ENCODE measurements at regions not wholly inside any gene's neighbourhood (a gene's known extent, or its start where the extent isn't known, plus 50 kb on each side); places are given as distances from the start of the nearest gene placed in this dataset.

- Histone ChIP-seq H3K4me1 (replicated peaks) (no peaks in the 10 kb centered on the region), H3K27ac (no peak overlapping the region), H3K36me3 (no peaks in the 10 kb centered on the region), H3K4me3 (no peak overlapping the region), H3K9me3 (replicated peaks) (no peaks in the 10 kb centered on the region), H3K27me3 (replicated peaks) (no peaks in the 10 kb centered on the region)
- no peak for DNase-seq (ENCODE audit: low read depth in 1 of 2, low spot score in 2 of 2)
Observed at GRCh38 chr2:221347471-221347870, 224.6 kb downstream of the EPHA4 start.

- Histone ChIP-seq H3K4me3 (no peak overlapping the region), H3K27me3 (replicated peaks) (no peaks in the 10 kb centered on the region), H3K27ac (no peak overlapping the region), H3K9me3 (replicated peaks) (no peaks in the 10 kb centered on the region), H3K36me3 (no peaks in the 10 kb centered on the region), H3K4me1 (replicated peaks) (no peaks in the 10 kb centered on the region)
- no peak for DNase-seq (ENCODE audit: low read depth in 1 of 2, low spot score in 2 of 2)
Observed at GRCh38 chr2:221350616-221351015, 221.5 kb downstream of the EPHA4 start.

DNA sequence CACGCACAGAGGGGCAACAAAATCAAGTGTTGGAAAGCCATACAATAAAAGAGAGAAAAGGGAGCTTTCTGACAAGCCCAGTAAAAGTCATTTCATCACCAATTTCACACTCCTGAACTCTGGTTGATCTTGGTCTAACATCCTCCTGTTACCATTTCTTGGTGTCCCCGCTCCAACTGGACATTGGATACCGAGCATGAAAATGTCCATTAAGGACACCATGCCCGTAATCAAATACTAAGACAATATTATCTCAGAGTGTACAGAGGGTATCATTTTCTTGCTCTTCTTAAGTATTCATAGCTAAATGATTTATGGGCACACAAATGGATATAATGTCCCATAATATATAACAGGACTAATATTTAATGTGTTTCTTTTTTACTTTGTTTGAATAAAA, 218.9 kb downstream of the EPHA4 start:
- H3K4me1 ChIP-seq (replicated peaks), result no peaks in the 10 kb centered on the region
- no peak for DNase-seq (ENCODE audit: low read depth in 1 of 2, low spot score in 2 of 2)
- no peaks in the 10 kb centered on the region for H3K9me3 ChIP-seq (replicated peaks)
- no peak overlapping the region for H3K4me3 ChIP-seq
- no peaks in the 10 kb centered on the region for H3K27me3 ChIP-seq (replicated peaks)
- H3K27ac ChIP-seq, result no peak overlapping the region
- no peaks in the 10 kb centered on the region for H3K36me3 ChIP-seq

DNA sequence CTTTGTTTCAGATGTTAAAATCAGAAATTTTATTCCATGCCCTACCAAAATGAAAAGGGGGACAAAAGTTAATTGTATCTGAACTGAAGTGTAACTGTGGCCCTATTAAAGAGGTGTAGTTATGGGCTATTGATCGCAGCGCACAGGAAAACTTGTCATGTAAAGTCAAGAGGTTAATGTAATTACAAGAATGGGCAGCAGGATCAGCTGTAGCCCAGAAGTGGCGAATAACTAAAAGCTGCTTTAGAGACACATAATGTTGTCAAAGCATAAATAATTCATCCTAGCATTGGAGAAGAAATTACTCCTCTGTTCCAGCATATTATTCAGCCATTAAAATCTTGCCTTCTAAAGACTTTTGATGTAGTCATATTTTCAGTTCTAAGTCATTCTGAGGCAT, 211.8 kb downstream of the EPHA4 start:
- Histone ChIP-seq H3K27ac (no peak overlapping the region), H3K9me3 (replicated peaks) (no peaks in the 10 kb centered on the region), H3K36me3 (no peaks in the 10 kb centered on the region), H3K4me3 (no peak overlapping the region), H3K27me3 (replicated peaks) (no peaks in the 10 kb centered on the region), H3K4me1 (replicated peaks) (no peaks in the 10 kb centered on the region)
- no peak for DNase-seq (ENCODE audit: low read depth in 1 of 2, low spot score in 2 of 2)

- H3K27me3 ChIP-seq (replicated peaks), result no peaks in the 10 kb centered on the region
- DNase-seq (ENCODE audit: low read depth in 1 of 2, low spot score in 2 of 2), result no peak
Observed at GRCh38 chr2:221360742-221361141, 211.4 kb downstream of the EPHA4 start.

DNA sequence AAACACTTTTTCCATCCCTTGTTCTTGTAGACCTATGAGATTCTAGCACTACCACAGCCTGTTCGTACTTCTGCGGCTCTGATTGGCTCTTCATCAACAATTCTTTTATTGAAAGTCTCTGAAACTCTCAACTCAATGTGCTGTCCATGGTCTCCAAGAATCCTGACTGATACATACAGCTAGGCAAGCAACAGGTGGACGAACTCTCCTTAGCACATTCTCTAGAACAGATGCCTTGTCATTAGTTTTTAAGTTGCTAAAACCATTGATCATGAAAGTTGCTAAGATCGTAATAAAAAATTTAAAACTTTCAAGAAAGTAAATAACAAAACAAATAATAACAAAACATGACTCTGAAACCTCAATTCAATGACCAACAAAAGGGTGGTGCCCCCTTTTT, 210.5 kb downstream of the EPHA4 start:
- no peaks in the 10 kb centered on the region for H3K27me3 ChIP-seq (replicated peaks)
- H3K4me3 ChIP-seq, result no peak overlapping the region
- no peaks in the 10 kb centered on the region for H3K4me1 ChIP-seq (replicated peaks)
- no peak overlapping the region for H3K27ac ChIP-seq
- H3K9me3 ChIP-seq (replicated peaks), result no peaks in the 10 kb centered on the region
- no peak for DNase-seq (ENCODE audit: low read depth in 1 of 2, low spot score in 2 of 2)
- no peaks in the 10 kb centered on the region for H3K36me3 ChIP-seq

More at GRCh38 chr2:221360742-221361141, 211.4 kb downstream of the EPHA4 start:
- Histone ChIP-seq H3K4me3 (no peak overlapping the region), H3K9me3 (replicated peaks) (no peaks in the 10 kb centered on the region), H3K27ac (no peak overlapping the region), H3K4me1 (replicated peaks) (no peaks in the 10 kb centered on the region), H3K36me3 (no peaks in the 10 kb centered on the region)

DNA sequence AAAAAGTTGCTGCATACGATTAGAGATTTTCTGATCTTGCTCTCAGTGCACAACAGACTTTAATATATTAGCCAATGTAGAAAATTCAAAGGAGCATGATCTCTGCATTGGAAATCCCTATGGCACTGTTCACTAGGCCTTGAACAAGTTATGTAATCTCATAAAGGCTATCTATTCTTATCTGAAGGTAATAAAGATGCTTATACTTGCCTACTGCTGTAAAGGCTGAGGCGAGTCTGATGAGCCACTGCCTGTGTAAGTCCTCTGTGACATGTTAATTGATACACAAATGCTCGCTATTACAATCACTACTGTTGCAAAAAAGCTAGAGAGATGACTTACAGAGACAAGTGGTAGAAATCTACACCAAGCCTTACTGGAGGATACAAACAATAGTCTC, 207.4 kb downstream of the EPHA4 start:
- Histone ChIP-seq H3K36me3 (no peaks in the 10 kb centered on the region), H3K9me3 (replicated peaks) (no peaks in the 10 kb centered on the region), H3K4me1 (replicated peaks) (no peaks in the 10 kb centered on the region), H3K27me3 (replicated peaks) (no peaks in the 10 kb centered on the region), H3K27ac (no peak overlapping the region), H3K4me3 (no peak overlapping the region)
- DNase-seq (ENCODE audit: low read depth in 1 of 2, low spot score in 2 of 2), result no peak
